Neural progenitor cell (in vitro differentiated cells): ENCODE measurements at regions not wholly inside any gene's neighbourhood (a gene's known extent, or its start where the extent isn't known, plus 50 kb on each side); places are given as distances from the start of the nearest gene placed in this dataset.
A peak's percentile ranks its signal among the peaks of the same experiment; 100 is the strongest.

Experiments used
- DNase-seq: peaks from one replicate; pipeline ENCODE4 v3.0.0-alpha.2; 2016; ENCODE audit warnings: low spot score
- H2AFZ ChIP-seq: fragments of 200-600 bp; sonication (generic); replicated peaks from 2 replicates; pipeline ENCODE4 v1.6.1; 2016; ENCODE audit warnings: antibody characterized with exemption
- H3F3A ChIP-seq: fragments of 200-600 bp; sonication (generic); 2 replicates; pipeline ENCODE4 v1.6.1; 2016; ENCODE audit warnings: antibody characterized with exemption, low read depth
- H3K27ac ChIP-seq: fragments of 200-600 bp; sonication (generic); 2 replicates; pipeline ENCODE4 v1.5.1; 2016; ENCODE audit warnings: mild to moderate bottlenecking
- H3K27me3 ChIP-seq: fragments of 200-600 bp; sonication (generic); 2 replicates; pipeline ENCODE4 v1.6.1; 2016; ENCODE audit warnings: mild to moderate bottlenecking, moderate library complexity
- H3K36me3 ChIP-seq: fragments of 200-600 bp; sonication (generic); 2 replicates; pipeline ENCODE4 v1.5.1; 2016
- H3K4me1 ChIP-seq: fragments of 200-600 bp; sonication (generic); 2 replicates; pipeline ENCODE4 v1.6.1; 2016; ENCODE audit warnings: mixed run types
- H3K4me2 ChIP-seq: fragments of 200-600 bp; sonication (generic); 2 replicates; pipeline ENCODE4 v1.6.1; 2016
- H3K4me3 ChIP-seq: fragments of 200-600 bp; sonication (generic); 2 replicates; pipeline ENCODE4 v1.5.1; 2016
- H3K79me2 ChIP-seq: fragments of 200-600 bp; sonication (generic); 2 replicates; pipeline ENCODE4 v1.6.1; 2016; ENCODE audit warnings: low read depth
- H3K9ac ChIP-seq: fragments of 200-600 bp; sonication (generic); 2 replicates; pipeline ENCODE4 v1.6.1; 2016
- H3K9me3 ChIP-seq: fragments of 200-600 bp; sonication (generic); 2 replicates; pipeline ENCODE4 v1.5.1; 2016; ENCODE audit warnings: low read depth
- H4K20me1 ChIP-seq: fragments of 200-600 bp; sonication (generic); 2 replicates; pipeline ENCODE4 v1.6.1; 2016; ENCODE audit warnings: low read depth
- H3K27ac Mint-ChIP-seq: 3 replicates; pipeline ENCODE4 v1.8.0; 2021; ENCODE audit warnings: mixed read lengths
- H3K27me3 Mint-ChIP-seq: 2 replicates; pipeline ENCODE4 v1.8.0; 2022; ENCODE audit warnings: low read depth, mild to moderate bottlenecking, inconsistent platforms, moderate library complexity, mixed read lengths; ENCODE audit not compliant: insufficient read depth
- H3K36me3 Mint-ChIP-seq: 3 replicates; pipeline ENCODE4 v1.8.0; 2021; ENCODE audit warnings: mixed read lengths
- H3K4me1 Mint-ChIP-seq: 3 replicates; pipeline ENCODE4 v1.8.0; 2021; ENCODE audit warnings: mixed read lengths
- H3K4me3 Mint-ChIP-seq: 3 replicates; pipeline ENCODE4 v1.8.0; 2021; ENCODE audit warnings: mild to moderate bottlenecking, moderate library complexity, mixed read lengths
- H3K9me3 Mint-ChIP-seq: 3 replicates; pipeline ENCODE4 v1.8.0; 2020; ENCODE audit warnings: mixed read lengths
- EZH2 ChIP-seq: fragments of 200-600 bp; sonication (generic); IDR thresholded peaks from 2 replicates; pipeline ENCODE4 v1.6.1; 2017; ENCODE audit warnings: antibody characterized with exemption, mild to moderate bottlenecking, moderate library complexity
- EZH2phosphoT487 ChIP-seq: fragments of 200-600 bp; sonication (generic); IDR thresholded peaks from 2 replicates; pipeline ENCODE4 v1.6.1; 2017; ENCODE audit warnings: antibody characterized with exemption
- TF ChIP-seq, protein P1 (sequence below): fragments of 200-600 bp; sonication (generic); IDR thresholded peaks from 2 replicates; pipeline ENCODE4 v1.5.1; 2017; ENCODE audit warnings: antibody characterized with exemption, mild to moderate bottlenecking

DNA sequence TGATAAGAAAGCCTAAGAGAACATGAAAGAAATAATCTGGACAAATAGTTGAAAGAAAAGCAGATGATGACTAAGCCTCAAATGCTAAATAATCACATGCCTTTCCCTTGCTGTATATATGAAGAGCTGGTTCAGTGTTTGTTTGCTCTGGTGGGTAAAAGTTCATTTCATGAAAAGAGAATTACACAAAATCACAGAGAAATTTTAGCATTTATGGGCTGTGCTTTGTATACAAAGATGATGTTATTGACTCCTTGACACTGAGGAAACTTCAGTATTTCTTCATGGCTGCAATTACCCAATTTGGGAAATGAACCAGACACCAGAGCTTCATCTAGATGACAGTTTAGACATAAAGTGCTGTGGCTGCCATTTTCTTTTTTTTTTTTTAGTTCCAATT lies 527.2 kb downstream of the NR2F1-AS1 start:
- TF ChIP-seq, protein P1, sequence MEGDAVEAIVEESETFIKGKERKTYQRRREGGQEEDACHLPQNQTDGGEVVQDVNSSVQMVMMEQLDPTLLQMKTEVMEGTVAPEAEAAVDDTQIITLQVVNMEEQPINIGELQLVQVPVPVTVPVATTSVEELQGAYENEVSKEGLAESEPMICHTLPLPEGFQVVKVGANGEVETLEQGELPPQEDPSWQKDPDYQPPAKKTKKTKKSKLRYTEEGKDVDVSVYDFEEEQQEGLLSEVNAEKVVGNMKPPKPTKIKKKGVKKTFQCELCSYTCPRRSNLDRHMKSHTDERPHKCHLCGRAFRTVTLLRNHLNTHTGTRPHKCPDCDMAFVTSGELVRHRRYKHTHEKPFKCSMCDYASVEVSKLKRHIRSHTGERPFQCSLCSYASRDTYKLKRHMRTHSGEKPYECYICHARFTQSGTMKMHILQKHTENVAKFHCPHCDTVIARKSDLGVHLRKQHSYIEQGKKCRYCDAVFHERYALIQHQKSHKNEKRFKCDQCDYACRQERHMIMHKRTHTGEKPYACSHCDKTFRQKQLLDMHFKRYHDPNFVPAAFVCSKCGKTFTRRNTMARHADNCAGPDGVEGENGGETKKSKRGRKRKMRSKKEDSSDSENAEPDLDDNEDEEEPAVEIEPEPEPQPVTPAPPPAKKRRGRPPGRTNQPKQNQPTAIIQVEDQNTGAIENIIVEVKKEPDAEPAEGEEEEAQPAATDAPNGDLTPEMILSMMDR: no peak
- TF ChIP-seq EZH2 (no peak), EZH2phosphoT487 (no peak)
- H3K9ac ChIP-seq: no peak overlapping the region
- no peak overlapping the region for H3K4me2 ChIP-seq
- no peaks in the 10 kb centered on the region for H3K4me1 ChIP-seq
- H3F3A ChIP-seq: no peaks in the 10 kb centered on the region
- Mint-ChIP-seq H3K27me3 (peaks cover 3% of the 10 kb centered on the region), H3K9me3 (peaks cover 2% of the 10 kb centered on the region), H3K36me3 (no peaks in the 10 kb centered on the region), H3K4me3 (no peak overlapping the region), H3K4me1 (peaks cover 4% of the 10 kb centered on the region), H3K27ac (no peak overlapping the region)
- no peaks in the 10 kb centered on the region for H3K36me3 ChIP-seq
- no peaks in the 10 kb centered on the region for H4K20me1 ChIP-seq
- DNase-seq: no peak
- no peak overlapping the region for H3K27ac ChIP-seq
- H3K27me3 ChIP-seq: no peaks in the 10 kb centered on the region
- H3K79me2 ChIP-seq: no peaks in the 10 kb centered on the region
- H2AFZ ChIP-seq: peak overlapping the region; percentile 61
- H3K9me3 ChIP-seq: no peaks in the 10 kb centered on the region
- no peak overlapping the region for H3K4me3 ChIP-seq

- Histone ChIP-seq H3K9me3 (no peaks in the 10 kb centered on the region), H3K9ac (no peak overlapping the region)
- H3K27ac Mint-ChIP-seq: no peak overlapping the region
Observed at GRCh38 chr5:93048858-93049257, 532.2 kb downstream of the NR2F1-AS1 start.

DNA sequence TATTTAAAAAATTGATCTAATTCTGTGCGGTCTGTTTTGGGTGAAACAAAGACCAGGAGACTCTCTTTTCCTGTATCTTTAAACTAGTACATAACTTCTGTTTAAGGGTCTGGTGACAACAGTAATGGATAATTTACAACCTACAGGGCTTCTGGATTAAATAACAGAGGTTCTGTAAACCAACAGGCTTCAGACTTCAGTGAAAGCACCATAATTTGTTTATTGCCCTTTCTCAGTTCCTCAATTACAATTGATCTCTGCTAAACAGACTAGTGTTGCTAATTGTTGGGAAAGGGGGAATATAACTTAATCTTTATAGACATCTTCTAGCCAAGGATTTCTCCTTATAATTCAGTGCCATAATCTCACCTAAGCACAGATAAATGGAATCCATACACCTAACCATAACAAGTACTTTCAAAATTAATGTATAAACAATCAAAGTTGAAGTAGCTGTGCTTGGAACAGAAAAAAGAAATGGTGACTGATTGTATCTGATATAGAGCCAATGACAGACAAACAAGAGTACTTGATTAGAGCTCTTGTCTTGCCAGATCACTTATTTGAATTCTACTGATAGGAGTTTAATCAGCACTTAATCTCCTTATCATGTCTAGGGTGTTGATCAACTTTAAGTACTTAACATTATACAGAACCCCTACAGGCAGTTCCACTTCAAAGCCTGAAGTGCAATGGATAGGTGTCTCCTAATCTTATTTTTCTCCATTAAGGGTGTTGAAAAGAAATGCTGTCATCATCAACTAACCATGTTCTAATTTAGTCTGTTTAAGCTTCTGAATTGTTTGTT lies 536.0 kb downstream of the NR2F1-AS1 start:
- no peak overlapping the region for H3K27ac ChIP-seq
- Mint-ChIP-seq H3K27me3 (no peaks in the 10 kb centered on the region), H3K9me3 (no peaks in the 10 kb centered on the region), H3K27ac (no peak overlapping the region), H3K4me1 (no peaks in the 10 kb centered on the region), H3K36me3 (no peaks in the 10 kb centered on the region), H3K4me3 (no peak overlapping the region)
- TF ChIP-seq EZH2 (no peak), EZH2phosphoT487 (no peak)
- TF ChIP-seq, protein P1: no peak
- no peaks in the 10 kb centered on the region for H3K4me1 ChIP-seq
- H3K9me3 ChIP-seq: no peaks in the 10 kb centered on the region
- no peaks in the 10 kb centered on the region for H4K20me1 ChIP-seq
- H3K4me2 ChIP-seq: no peak overlapping the region
- H3K79me2 ChIP-seq: no peaks in the 10 kb centered on the region
- H3K4me3 ChIP-seq: no peak overlapping the region
- H2AFZ ChIP-seq: no peak overlapping the region
- DNase-seq: no peak
- H3K9ac ChIP-seq: no peak overlapping the region
- H3K36me3 ChIP-seq: no peaks in the 10 kb centered on the region
- H3K27me3 ChIP-seq: no peaks in the 10 kb centered on the region
- no peaks in the 10 kb centered on the region for H3F3A ChIP-seq

More at GRCh38 chr5:93048858-93049257, 532.2 kb downstream of the NR2F1-AS1 start:
- Histone ChIP-seq H3K4me2 (no peak overlapping the region), H3K27ac (no peak overlapping the region), H3K4me3 (no peak overlapping the region), H3K79me2 (no peaks in the 10 kb centered on the region), H3K27me3 (no peaks in the 10 kb centered on the region), H4K20me1 (no peaks in the 10 kb centered on the region), H3K36me3 (no peaks in the 10 kb centered on the region), H3F3A (no peaks in the 10 kb centered on the region), H3K4me1 (no peaks in the 10 kb centered on the region), H2AFZ (no peak overlapping the region)
- DNase-seq: no peak
- Mint-ChIP-seq H3K4me3 (no peak overlapping the region), H3K27me3 (no peaks in the 10 kb centered on the region), H3K9me3 (no peaks in the 10 kb centered on the region), H3K36me3 (no peaks in the 10 kb centered on the region), H3K4me1 (no peaks in the 10 kb centered on the region)
- TF ChIP-seq, protein P1: no peak
- TF ChIP-seq EZH2phosphoT487: no peak
- TF ChIP-seq EZH2: no peak
